Breast epithelium (tissue), 3 donors: ENCODE measurements at regions not wholly inside any gene's neighbourhood (a gene's known extent, or its start where the extent isn't known, plus 50 kb on each side); places are given as distances from the start of the nearest gene placed in this dataset.

Experiments used
- POLR2A ChIP-seq: fragments of 450-650 bp; IDR thresholded peaks from one replicate; pipeline ENCODE4 v1.6.1; 2016; ENCODE audit warnings: antibody characterized with exemption, mild to moderate bottlenecking, moderate library complexity
- POLR2AphosphoS5 ChIP-seq, 3 donors: sonication (generic); formaldehyde crosslinking; IDR thresholded peaks; one replicate each; pipeline ENCODE4 v1.6.1; 2017; ENCODE audit warnings: antibody characterized with exemption in 3 of 3
- TF ChIP-seq, protein P1 (sequence below), 3 donors: fragments of 450-650 bp; IDR thresholded peaks; one replicate each; pipeline ENCODE4 v1.5.1; 2016 to 2017; ENCODE audit warnings: antibody characterized with exemption in 3 of 3, mild to moderate bottlenecking in 3 of 3, moderate library complexity in 3 of 3

DNA sequence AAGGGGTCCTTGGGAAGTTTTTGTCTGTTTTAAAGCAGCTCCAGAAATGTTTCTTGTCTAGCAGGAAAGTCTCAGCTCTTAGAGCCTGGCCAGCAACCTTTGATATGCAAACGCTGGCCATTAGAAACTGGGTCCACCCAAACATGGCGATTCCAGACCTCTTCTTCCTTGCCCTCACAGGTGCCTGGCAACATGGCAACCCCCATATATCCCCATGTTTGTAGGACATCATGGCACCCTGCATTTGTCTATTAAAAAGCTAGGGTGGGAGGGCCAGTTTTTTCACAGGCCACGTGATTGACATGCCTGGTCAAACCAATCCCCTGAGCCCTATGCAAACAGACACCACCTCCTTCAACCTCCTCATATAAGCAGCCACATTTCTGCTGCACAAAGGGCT, 848.7 kb upstream of the FOXG1 start:
- TF ChIP-seq, protein P1, sequence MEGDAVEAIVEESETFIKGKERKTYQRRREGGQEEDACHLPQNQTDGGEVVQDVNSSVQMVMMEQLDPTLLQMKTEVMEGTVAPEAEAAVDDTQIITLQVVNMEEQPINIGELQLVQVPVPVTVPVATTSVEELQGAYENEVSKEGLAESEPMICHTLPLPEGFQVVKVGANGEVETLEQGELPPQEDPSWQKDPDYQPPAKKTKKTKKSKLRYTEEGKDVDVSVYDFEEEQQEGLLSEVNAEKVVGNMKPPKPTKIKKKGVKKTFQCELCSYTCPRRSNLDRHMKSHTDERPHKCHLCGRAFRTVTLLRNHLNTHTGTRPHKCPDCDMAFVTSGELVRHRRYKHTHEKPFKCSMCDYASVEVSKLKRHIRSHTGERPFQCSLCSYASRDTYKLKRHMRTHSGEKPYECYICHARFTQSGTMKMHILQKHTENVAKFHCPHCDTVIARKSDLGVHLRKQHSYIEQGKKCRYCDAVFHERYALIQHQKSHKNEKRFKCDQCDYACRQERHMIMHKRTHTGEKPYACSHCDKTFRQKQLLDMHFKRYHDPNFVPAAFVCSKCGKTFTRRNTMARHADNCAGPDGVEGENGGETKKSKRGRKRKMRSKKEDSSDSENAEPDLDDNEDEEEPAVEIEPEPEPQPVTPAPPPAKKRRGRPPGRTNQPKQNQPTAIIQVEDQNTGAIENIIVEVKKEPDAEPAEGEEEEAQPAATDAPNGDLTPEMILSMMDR (IDR thresholded peaks at IDR 0.05) = no peak
- TF ChIP-seq POLR2A (no peak), POLR2AphosphoS5 (IDR thresholded peaks at IDR 0.05) (no peak)
